ENCODE measurements at regions not wholly inside any gene's neighbourhood (a gene's known extent, or its start where the extent isn't known, plus 50 kb on each side); places are given as distances from the start of the nearest gene placed in this dataset.
A peak's percentile ranks its signal among the peaks of the same experiment; 100 is the strongest.

DNA sequence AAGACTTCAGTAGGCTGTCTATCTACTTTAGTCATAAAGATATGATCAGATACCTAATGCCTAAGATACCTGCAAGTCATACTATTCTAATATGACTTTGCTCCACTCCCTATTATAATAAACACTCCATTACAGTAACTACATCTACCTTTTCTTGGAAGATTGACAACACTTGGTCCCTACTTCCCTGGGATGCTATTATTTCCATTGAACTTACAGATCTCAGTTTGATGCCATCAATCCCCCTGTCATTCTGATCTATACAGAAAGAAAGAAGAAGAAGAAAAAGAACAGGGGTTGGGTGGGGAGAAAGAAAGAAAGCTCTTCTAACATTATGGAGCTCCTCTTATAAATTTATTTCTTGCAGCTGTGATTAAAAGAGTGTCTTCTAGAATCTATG is 889.1 kb upstream of the NRXN1 start:
- no peaks in the 10 kb centered on the region for H3K4me1 ChIP-seq
- H3K4me3 ChIP-seq, result no peak overlapping the region
- peaks cover 0 to 3% (median 0%) of the 10 kb centered on the region in 3 donors for H3K9me3 ChIP-seq
- no peak for ATAC-seq
- TF ChIP-seq, protein P1, sequence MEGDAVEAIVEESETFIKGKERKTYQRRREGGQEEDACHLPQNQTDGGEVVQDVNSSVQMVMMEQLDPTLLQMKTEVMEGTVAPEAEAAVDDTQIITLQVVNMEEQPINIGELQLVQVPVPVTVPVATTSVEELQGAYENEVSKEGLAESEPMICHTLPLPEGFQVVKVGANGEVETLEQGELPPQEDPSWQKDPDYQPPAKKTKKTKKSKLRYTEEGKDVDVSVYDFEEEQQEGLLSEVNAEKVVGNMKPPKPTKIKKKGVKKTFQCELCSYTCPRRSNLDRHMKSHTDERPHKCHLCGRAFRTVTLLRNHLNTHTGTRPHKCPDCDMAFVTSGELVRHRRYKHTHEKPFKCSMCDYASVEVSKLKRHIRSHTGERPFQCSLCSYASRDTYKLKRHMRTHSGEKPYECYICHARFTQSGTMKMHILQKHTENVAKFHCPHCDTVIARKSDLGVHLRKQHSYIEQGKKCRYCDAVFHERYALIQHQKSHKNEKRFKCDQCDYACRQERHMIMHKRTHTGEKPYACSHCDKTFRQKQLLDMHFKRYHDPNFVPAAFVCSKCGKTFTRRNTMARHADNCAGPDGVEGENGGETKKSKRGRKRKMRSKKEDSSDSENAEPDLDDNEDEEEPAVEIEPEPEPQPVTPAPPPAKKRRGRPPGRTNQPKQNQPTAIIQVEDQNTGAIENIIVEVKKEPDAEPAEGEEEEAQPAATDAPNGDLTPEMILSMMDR (IDR thresholded peaks at IDR 0.05 in 4 of 5, conservative IDR thresholded peaks at IDR 0.05 in 1 of 5), result no peak
- TF ChIP-seq POLR2A (IDR thresholded peaks at IDR 0.05), result no peak
- no peak for DNase-seq
- H3K36me3 ChIP-seq, result no peaks in the 10 kb centered on the region
- no peak overlapping the region for H3K27ac ChIP-seq
- intact Hi-C loops (cut with DNase I; ENCODE audit: low total_unique reads), result no loop called here
- in situ Hi-C loops (cut with MboI; ENCODE audit: low sequenced_read_pairs in 4 of 4), result no loop called here
- H3K27me3 ChIP-seq, result no peaks in the 10 kb centered on the region

DNA sequence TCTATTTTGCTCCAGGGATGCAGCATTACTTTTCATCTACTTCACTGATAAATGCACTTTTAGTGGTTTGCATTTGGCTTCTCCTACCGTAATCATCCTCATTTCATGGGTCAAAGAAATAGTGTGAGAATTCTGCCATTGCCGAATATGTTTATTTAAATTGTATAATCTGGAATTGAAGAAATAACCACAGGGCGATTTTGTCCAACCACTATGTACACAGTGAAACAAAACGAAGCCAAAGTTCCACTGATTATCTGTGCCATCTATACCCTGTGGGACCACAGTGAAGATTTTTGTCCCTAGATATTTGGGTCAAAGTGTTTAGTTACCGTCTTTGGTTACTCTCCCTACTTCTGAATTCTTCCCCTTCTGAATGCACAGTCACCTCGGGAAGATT is 888.6 kb upstream of the NRXN1 start:
- H3K27ac ChIP-seq, result no peak overlapping the region
- ATAC-seq, result no peak
- no peaks in the 10 kb centered on the region for H3K27me3 ChIP-seq
- no peak for TF ChIP-seq POLR2A (IDR thresholded peaks at IDR 0.05)
- TF ChIP-seq, protein P1 (IDR thresholded peaks at IDR 0.05 in 4 of 5, conservative IDR thresholded peaks at IDR 0.05 in 1 of 5), result no peak
- H3K36me3 ChIP-seq, result no peaks in the 10 kb centered on the region
- H3K4me1 ChIP-seq, result no peaks in the 10 kb centered on the region
- in situ Hi-C loops (cut with MboI; ENCODE audit: low sequenced_read_pairs in 4 of 4), result no loop called here
- H3K9me3 ChIP-seq, result peaks cover 0 to 3% (median 0%) of the 10 kb centered on the region in 3 donors
- intact Hi-C loops (cut with DNase I; ENCODE audit: low total_unique reads), result no loop called here
- DNase-seq, result no peak
- H3K4me3 ChIP-seq, result no peak overlapping the region

DNA sequence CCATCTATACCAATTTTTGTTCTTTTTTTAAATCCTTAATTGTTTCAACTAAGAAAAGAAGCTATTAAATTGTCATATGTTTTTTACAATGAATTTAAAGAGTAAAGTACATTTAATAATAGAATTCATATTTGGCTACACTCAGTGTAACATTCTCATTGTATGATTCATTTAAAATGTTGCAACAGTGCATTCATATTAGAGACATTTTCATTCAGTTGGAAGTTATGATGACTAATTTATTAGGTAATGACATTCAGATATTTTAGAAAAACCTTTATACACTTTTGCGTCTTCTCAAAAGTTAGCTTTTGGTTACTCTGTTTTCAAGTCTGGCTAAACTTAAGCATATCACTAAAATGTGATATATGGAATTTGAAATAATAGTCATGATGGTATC is 887.5 kb upstream of the NRXN1 start:
- TF ChIP-seq, protein P1 (IDR thresholded peaks at IDR 0.05 in 4 of 5, conservative IDR thresholded peaks at IDR 0.05 in 1 of 5), result no peak
- TF ChIP-seq POLR2A (IDR thresholded peaks at IDR 0.05), result no peak
- in situ Hi-C loops (cut with MboI; ENCODE audit: low sequenced_read_pairs in 4 of 4) (no loop called here), intact Hi-C loops (cut with DNase I; ENCODE audit: low total_unique reads) (no loop called here)
- H3K27ac ChIP-seq, result no peak overlapping the region
- peak in 1 of 2 donors; percentile 58 for ATAC-seq
- DNase-seq, result no peak
- no peaks in the 10 kb centered on the region for H3K27me3 ChIP-seq
- no peaks in the 10 kb centered on the region for H3K4me1 ChIP-seq
- peaks cover 0 to 3% (median 0%) of the 10 kb centered on the region in 3 donors for H3K9me3 ChIP-seq
- no peak overlapping the region for H3K4me3 ChIP-seq
- no peaks in the 10 kb centered on the region for H3K36me3 ChIP-seq

DNA sequence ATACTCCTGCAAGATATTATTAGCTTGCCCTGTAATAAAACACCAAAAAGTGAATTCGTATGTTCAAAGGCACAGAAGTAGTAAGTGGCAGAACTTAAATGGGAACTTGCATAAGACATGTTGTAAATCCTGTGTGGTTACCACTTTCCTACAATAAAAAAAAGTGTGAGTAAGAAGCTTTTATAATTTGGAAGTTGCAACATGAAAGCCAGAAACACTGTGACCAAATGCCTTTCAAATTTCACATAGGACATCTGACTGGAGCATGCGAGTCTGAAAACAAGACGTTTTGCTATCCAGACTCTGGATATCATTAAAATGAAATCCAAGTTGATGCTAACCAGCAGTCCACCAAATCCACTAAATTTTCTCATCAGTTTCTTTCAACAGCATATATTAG is 886.2 kb upstream of the NRXN1 start:
- in situ Hi-C loops (cut with MboI; ENCODE audit: low sequenced_read_pairs in 4 of 4), result no loop called here
- H3K9me3 ChIP-seq, result peaks cover 0 to 3% (median 0%) of the 10 kb centered on the region in 3 donors
- no peaks in the 10 kb centered on the region for H3K4me1 ChIP-seq
- no peak overlapping the region for H3K27ac ChIP-seq
- no peaks in the 10 kb centered on the region for H3K36me3 ChIP-seq
- DNase-seq (no peak), ATAC-seq (peak; percentile 36 to 68)
- no peaks in the 10 kb centered on the region for H3K27me3 ChIP-seq
- intact Hi-C loops (cut with DNase I; ENCODE audit: low total_unique reads), result no loop called here
- no peak overlapping the region for H3K4me3 ChIP-seq
- TF ChIP-seq, protein P1 (IDR thresholded peaks at IDR 0.05 in 4 of 5, conservative IDR thresholded peaks at IDR 0.05 in 1 of 5), result no peak
- no peak for TF ChIP-seq POLR2A (IDR thresholded peaks at IDR 0.05)

DNA sequence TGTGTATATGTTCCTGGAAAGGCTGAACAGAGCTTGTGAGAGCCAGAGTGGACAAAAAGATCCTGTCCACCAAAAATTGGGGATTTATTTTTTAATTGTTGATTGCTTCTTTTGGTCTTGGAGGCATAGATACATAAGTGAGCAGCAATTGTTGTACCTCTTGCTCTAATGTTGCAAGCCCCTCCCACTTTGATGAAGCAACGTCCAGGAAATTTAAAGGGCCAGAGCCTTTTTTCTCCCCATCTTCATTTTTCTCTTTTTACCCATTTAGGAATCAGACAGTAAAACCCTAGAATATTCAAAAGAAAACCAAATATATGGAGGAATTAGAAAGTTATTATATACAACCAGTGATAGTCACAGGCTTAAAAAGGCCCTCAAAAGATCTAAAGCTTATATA is 871.8 kb upstream of the NRXN1 start:
- intact Hi-C loops (cut with DNase I; ENCODE audit: low total_unique reads) (no loop called here), in situ Hi-C loops (cut with MboI; ENCODE audit: low sequenced_read_pairs in 4 of 4) (no loop called here)
- no peak overlapping the region for H3K27ac ChIP-seq
- no peak overlapping the region for H3K4me3 ChIP-seq
- TF ChIP-seq, protein P1 (IDR thresholded peaks at IDR 0.05 in 4 of 5, conservative IDR thresholded peaks at IDR 0.05 in 1 of 5), result no peak
- TF ChIP-seq POLR2A (IDR thresholded peaks at IDR 0.05), result no peak
- H3K9me3 ChIP-seq, result no peaks in the 10 kb centered on the region
- no peak for DNase-seq
- ATAC-seq, result no peak
- H3K36me3 ChIP-seq, result no peaks in the 10 kb centered on the region
- no peaks in the 10 kb centered on the region for H3K27me3 ChIP-seq
- no peaks in the 10 kb centered on the region for H3K4me1 ChIP-seq

Measured in gastrocnemius medialis (tissue), 4 donors.